Activated naive CD8-positive, alpha-beta T cell treated with anti-CD3 and anti-CD28 coated beads, Interleukin-2, amount 50 U/mL, for 16 hours (primary cell): ENCODE measurements at regions not wholly inside any gene's neighbourhood (a gene's known extent, or its start where the extent isn't known, plus 50 kb on each side); places are given as distances from the start of the nearest gene placed in this dataset.
"Not testable (repeated sequence)": the region's sequence is repeated elsewhere in the genome, so short reads cannot be mapped to it uniquely, and the experiment has no call there.

Source experiments
- DNase-seq: peaks from one replicate; pipeline ENCODE4 v3.0.0-alpha.2; 2020; ENCODE audit warnings: low read depth, low spot score

DNA sequence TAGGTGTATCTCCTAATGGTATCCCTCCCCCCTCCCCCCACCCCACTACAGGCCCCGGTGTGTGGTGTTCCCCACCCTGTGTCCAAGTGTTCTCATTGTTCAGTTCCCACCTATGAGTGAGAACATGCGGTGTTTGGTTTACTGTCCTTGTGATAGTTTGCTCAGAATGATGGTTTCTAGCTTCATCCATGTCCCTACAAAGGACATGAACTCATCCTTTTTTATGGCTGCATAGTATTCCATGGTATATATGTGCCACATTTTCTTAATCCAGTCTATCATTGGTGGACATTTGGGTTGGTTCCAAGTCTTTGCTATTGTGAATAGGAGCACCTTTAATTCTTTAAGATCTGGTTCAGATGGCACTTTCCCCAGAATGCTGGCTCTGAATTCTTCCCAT lies 58.5 kb upstream of the PTGFRN start:
- DNase-seq, result not testable (repeated sequence)

DNA sequence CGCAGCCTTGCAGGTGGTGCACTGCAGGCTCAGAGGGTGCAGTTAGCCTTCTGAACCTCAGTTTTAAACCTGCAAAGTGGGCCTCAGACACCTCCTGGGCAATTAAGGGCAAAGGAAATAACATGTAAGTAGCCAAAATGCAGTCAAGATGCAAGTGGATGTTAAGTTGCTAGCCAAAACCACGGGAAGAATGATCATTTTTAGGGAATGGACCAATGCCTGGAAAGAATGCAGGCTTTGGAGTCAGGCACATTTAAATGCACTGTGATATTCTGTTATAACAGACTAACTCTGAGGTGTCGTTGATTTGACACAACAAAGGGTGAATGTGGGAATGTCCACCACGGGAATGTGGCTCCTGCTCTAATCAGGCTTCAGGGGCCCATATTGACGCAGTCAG lies 57.9 kb upstream of the PTGFRN start:
- DNase-seq, result no peak

DNA sequence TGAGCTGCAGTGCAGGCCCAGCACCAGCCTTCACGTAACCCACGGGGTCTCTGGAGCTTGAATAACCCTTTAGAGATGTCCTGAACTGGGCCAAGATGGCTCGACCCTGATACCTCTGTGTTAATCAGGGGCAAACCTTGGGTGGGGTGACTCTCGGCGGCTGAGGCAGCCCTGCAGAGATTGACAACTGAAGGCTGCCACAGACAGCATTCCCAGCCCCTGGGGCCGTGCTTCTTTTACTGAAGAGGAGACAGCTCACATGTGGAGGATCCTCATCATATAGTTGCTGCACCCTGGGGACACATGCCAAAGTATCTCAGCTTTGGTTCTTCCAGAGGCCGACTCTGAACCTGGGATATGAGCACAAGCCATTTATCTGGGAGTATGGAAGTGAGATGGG lies 57.3 kb upstream of the PTGFRN start:
- no peak for DNase-seq

DNA sequence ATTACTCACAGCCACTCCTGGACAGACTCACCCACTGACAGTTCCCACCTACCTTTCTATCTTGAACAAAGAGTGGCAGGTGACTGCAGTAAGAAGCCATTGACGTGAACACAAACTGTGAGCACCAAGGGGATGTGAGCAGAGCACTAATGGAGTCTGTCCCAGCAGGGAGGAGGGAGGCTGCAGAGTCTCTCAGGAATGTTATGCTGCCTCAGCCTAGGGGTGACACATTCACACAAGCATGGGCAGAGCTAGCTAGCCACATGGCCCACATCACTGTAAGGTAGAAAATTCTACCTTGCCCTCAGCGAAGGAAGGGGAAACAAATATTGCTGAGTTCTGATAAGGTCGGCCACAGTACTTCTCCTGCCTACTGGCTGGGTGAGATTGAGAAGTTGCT lies 56.8 kb upstream of the PTGFRN start:
- DNase-seq, result no peak

DNA sequence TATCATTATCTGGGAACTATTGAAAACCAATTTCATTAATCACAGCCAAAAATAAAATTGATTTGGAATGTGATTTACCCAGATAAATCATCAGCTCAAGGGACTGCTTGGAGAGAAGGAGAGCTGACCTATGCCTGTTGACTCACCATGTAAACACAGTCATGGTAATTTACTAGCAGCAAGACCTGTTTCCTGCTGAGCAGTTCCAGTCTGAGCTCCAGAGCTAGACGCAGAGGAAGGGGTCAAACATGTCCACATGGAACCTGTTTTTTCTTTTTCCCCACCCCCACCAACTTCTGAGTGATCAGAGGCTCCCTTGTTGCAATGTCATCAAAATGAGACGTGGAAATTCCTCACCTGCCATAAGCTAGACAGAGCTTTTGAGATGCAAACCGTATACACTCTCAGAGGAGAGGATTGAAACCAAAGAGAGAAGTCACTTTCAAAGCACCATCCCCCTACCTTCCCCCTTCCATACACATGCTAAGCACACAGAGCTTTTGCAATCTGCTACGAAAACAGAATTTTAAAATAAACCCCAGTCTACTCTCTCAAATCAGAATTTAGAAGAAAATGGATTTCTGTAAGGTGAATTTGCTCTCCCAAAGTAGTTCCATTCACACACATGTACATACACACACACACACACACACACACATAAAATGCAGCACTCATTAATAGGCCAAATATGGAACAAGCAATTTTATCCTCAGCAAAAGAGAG lies 55.9 kb upstream of the PTGFRN start:
- no peak for DNase-seq

DNA sequence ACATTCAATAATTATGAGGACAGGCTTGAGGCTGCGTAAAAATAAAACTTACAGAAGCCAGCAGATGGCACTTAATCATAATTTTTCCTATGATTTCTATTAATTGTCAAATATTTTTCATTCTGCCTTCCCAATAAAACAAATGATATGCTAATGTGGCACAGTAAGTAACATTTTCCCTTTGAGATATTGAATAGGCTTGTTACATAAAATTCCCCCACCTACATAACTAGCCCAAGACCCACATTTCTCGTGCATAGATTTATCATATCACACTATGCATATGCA lies 55.4 kb upstream of the PTGFRN start:
- no peak for DNase-seq

DNA sequence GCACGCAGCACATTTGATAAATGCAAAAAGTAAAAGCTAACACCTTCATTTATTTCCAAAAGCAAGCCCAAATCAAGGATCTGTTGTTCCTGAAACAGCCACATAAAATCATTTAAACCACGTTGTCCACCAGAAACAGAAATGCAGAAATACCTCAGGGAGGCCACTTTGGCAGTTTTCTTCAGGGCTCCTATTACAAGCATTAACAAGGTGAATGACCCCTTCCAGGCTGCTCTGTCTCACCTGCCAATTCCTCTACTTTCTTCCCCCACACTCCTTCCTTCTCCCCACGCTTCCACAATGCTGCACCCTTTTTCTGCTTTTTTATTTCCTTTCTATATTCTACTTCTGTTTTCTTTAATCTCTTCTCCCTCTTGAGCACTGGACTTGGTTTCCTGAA lies 55.0 kb upstream of the PTGFRN start:
- no peak for DNase-seq

DNA sequence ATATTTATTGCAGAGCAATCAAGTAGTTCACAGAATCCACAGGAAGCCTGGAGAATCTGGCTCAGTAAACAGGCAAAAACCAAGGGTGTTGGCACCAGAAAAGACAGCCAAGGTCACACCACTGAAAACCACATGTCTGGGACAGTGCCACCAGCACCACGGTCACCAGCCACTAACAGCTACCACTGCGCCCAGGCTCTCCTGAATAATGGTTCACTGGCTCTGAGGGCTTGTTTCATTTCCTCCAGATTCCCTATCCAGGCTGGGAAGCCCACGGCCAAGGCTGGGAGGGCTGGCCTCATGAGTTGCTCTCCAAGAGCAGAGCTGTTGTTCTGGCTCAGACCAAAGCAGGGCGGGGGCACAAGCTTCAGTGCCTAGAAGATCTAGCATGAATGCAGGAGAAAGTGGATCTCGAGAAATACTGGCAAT lies 54.5 kb upstream of the PTGFRN start:
- DNase-seq, result no peak

DNA sequence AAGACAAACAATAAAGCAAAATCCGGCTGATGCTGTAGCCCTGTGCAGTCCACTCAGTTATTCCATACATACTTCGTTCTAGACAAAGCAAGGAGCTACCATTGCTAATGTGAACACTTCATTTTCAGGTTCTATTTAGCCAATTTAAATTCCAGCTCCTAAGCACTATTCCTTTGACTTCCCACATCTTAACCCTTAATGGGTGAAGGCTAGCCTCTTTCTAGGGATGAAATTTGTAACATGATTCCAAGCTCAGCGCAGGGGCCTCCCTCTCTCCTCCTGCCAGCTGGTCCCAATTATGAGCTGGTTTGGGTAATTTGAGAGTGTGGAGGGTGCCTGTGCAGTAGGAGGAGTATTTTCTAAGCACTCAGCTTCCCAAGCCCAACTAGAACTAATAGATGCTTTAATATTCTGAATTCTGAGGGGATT lies 53.9 kb upstream of the PTGFRN start:
- DNase-seq, result no peak

DNA sequence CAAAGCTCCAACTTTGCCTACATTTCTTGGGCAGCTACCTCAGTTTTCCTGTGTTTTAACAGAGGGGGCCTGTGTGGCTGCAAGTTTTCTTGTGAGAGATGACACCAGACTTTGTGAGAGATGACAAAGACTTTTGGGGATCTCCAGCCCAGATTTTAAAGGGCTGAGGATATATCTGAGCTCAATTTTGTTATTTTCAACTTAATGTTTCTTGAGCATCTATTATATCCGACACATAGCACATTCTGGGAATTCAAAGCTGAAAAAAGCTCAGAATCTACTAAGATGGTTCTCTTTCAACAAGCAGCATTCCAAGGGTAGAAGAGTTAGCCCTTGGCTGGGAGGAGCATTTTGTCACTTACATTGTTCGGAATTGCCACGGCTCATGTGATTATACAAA lies 53.4 kb upstream of the PTGFRN start:
- no peak for DNase-seq

DNA sequence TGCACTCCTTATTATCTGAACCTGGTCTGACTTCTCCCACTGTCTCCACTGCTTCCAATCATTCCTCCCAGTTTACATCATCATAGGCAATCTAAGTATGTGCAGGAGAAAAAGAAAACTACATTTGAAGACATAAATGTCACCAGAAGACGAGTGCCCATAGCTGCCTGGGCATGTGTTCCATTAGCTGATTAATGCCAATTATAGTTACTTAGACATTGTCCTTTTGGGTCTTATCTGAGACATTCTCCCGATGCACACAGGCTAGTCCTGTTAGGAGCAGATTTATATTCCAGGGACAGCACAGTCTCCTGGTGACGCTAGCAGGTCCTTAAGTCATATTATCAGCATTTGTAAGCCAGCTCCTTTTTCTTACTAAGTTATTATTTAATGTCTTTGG lies 52.6 kb upstream of the PTGFRN start:
- DNase-seq, result no peak
